OCI-LY7 (cell line): ENCODE measurements at regions not wholly inside any gene's neighbourhood (a gene's known extent, or its start where the extent isn't known, plus 50 kb on each side); places are given as distances from the start of the nearest gene placed in this dataset.

Experiments used
- BruUV-seq: library from RNA; stranded (reverse); fragments of 400-500 nt; replicated peaks from 2 replicates; lab custom pipeline; 2021; lab: Mats Ljungman, UMichigan
- CTCF ChIA-PET: fragments of 300-600 bp; sonication (Branson Sonifier 250); formaldehyde crosslinking; loops from one replicate; lab custom pipeline; 2022; ENCODE audit warnings: antibody characterized with exemption; ENCODE audit not compliant: unreplicated experiment; lab: Charles Lee
- POLR2A ChIA-PET: fragments of 300-600 bp; sonication (Branson Sonifier 250); formaldehyde crosslinking; loops from one replicate; lab custom pipeline; 2022; ENCODE audit warnings: antibody characterized with exemption; lab: Charles Lee
- DNase-seq: peaks from one replicate; pipeline ENCODE4 v3.0.0-alpha.2; 2015; ENCODE audit warnings: low spot score
- H2AFZ ChIP-seq: fragments of 200-600 bp; sonication (generic), shearing (Covaris generic); 2 replicates; pipeline ENCODE4 v1.6.1; 2014; ENCODE audit warnings: mild to moderate bottlenecking, antibody characterized with exemption, low read length, moderate library complexity
- H3K27ac ChIP-seq: fragments of 200-600 bp; sonication (generic); 2 replicates; pipeline ENCODE4 v1.5.1; 2014; ENCODE audit warnings: mixed run types, low read depth, mild to moderate bottlenecking, moderate library complexity, low read length, inconsistent platforms; ENCODE audit not compliant: poor library complexity, severe bottlenecking
- H3K36me3 ChIP-seq: fragments of 200-600 bp; sonication (generic); 2 replicates; pipeline ENCODE4 v1.6.1; 2014; ENCODE audit warnings: mild to moderate bottlenecking, antibody characterized with exemption, low read length, moderate library complexity, mixed read lengths; ENCODE audit not compliant: insufficient read depth
- H3K4me1 ChIP-seq: fragments of 200-600 bp; sonication (generic); 2 replicates; pipeline ENCODE4 v1.5.1; 2014; ENCODE audit warnings: mild to moderate bottlenecking, low read length; ENCODE audit not compliant: insufficient read depth, poor library complexity, severe bottlenecking
- H3K4me2 ChIP-seq: fragments of 200-600 bp; sonication (generic); 2 replicates; pipeline ENCODE4 v1.6.1; 2014; ENCODE audit warnings: mild to moderate bottlenecking, low read length
- H3K4me3 ChIP-seq: fragments of 200-600 bp; sonication (generic); 2 replicates; pipeline ENCODE4 v1.5.1; 2014; ENCODE audit warnings: mild to moderate bottlenecking, low read depth, low read length; ENCODE audit not compliant: poor library complexity, severe bottlenecking
- H3K79me2 ChIP-seq: fragments of 200-600 bp; sonication (generic); 2 replicates; pipeline ENCODE4 v1.6.1; 2016; ENCODE audit warnings: low read depth, mild to moderate bottlenecking, low read length, moderate library complexity, mixed read lengths; ENCODE audit not compliant: insufficient read depth
- H3K9me2 ChIP-seq: fragments of 200-600 bp; sonication (generic); 2 replicates; pipeline ENCODE4 v1.6.1; 2016; ENCODE audit warnings: mild to moderate bottlenecking, low read length, mixed read lengths; ENCODE audit not compliant: insufficient read depth
- H3K9me3 ChIP-seq: fragments of 200-600 bp; sonication (generic); 2 replicates; pipeline ENCODE4 v1.6.1; 2014; ENCODE audit warnings: mild to moderate bottlenecking, mixed run types, low read length, mixed read lengths
- H4K20me1 ChIP-seq: fragments of 200-600 bp; sonication (generic); 2 replicates; pipeline ENCODE4 v1.6.1; 2014; ENCODE audit warnings: mild to moderate bottlenecking, antibody characterized with exemption, low read length, moderate library complexity, mixed read lengths; ENCODE audit not compliant: insufficient read depth
- EZH2phosphoT487 ChIP-seq: fragments of 200-600 bp; sonication (generic); IDR thresholded peaks from 2 replicates; pipeline ENCODE4 v1.6.1; 2018; ENCODE audit warnings: low read depth, borderline replicate concordance, mild to moderate bottlenecking, mixed run types, antibody characterized with exemption, low read length, moderate library complexity, mixed read lengths
- intact Hi-C: fragments of 100-400 bp; cut with micrococcal nuclease; formaldehyde crosslinking; loops from one replicate; pipeline ENCODE4 v1.10.0; 2022; ENCODE audit not compliant: unreplicated experiment
- TF ChIP-seq, protein P1 (sequence below): fragments of 200-600 bp; sonication (generic); conservative IDR thresholded peaks from 2 replicates; pipeline ENCODE4 v1.5.1; 2014; ENCODE audit warnings: mild to moderate bottlenecking, antibody characterized with exemption, low read length, moderate library complexity, mixed read lengths

DNA sequence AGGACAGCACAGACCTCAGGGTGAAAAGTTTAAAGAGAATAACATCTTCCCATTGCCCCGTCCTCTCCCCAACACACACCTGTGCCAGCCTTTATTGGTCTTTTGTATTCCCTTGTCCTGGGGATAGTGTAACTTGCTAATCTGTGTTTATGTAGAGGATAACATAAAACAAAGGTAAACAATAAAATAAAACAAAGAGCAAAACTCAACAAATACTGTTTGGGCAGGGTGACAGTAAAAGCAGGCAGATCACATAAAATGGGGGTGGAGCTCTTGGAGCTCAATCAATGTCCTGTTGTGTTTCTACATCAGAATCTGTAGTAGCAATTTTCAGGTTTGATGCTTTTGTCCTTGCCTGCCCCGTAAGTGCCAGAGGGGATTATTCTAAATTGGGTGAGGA, 1939.7 kb downstream of the TP53TG3F start:
- no peak overlapping the region for H3K4me2 ChIP-seq
- intact Hi-C loops: no loop called here
- H3K4me3 ChIP-seq: no peak overlapping the region
- no peak overlapping the region for H2AFZ ChIP-seq
- no peaks in the 10 kb centered on the region for H3K4me1 ChIP-seq
- BruUV-seq: no TSS peak
- TF ChIP-seq EZH2phosphoT487: no peak
- TF ChIP-seq, protein P1, sequence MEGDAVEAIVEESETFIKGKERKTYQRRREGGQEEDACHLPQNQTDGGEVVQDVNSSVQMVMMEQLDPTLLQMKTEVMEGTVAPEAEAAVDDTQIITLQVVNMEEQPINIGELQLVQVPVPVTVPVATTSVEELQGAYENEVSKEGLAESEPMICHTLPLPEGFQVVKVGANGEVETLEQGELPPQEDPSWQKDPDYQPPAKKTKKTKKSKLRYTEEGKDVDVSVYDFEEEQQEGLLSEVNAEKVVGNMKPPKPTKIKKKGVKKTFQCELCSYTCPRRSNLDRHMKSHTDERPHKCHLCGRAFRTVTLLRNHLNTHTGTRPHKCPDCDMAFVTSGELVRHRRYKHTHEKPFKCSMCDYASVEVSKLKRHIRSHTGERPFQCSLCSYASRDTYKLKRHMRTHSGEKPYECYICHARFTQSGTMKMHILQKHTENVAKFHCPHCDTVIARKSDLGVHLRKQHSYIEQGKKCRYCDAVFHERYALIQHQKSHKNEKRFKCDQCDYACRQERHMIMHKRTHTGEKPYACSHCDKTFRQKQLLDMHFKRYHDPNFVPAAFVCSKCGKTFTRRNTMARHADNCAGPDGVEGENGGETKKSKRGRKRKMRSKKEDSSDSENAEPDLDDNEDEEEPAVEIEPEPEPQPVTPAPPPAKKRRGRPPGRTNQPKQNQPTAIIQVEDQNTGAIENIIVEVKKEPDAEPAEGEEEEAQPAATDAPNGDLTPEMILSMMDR: no peak
- H4K20me1 ChIP-seq: no peaks in the 10 kb centered on the region
- H3K9me2 ChIP-seq: no peaks in the 10 kb centered on the region
- ChIA-PET POLR2A (no interaction called here), CTCF (no interaction called here)
- H3K9me3 ChIP-seq: no peaks in the 10 kb centered on the region
- no peak overlapping the region for H3K27ac ChIP-seq
- H3K79me2 ChIP-seq: no peaks in the 10 kb centered on the region
- no peaks in the 10 kb centered on the region for H3K36me3 ChIP-seq
- no peak for DNase-seq

DNA sequence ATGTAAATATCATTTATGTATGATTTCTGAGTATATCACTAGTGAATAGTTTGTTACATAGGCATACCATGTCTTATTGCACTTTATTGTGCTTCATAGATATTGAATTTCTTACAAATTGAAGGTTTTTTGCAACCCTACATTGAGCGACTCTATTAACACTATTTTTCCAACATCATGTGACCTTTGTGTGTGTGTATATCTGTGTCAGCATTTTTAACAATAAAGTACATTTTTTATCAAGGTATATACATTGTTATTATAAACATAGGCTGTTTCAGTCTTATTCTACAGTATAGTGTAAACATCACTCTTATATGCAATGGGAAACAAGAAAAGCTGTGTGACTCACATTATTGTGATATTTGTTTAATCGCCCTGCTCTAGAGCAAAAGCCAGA, 1944.9 kb downstream of the TP53TG3F start:
- no peak overlapping the region for H3K4me2 ChIP-seq
- ChIA-PET POLR2A (no interaction called here), CTCF (no interaction called here)
- no peaks in the 10 kb centered on the region for H3K36me3 ChIP-seq
- H3K9me2 ChIP-seq: no peaks in the 10 kb centered on the region
- DNase-seq: no peak
- no peaks in the 10 kb centered on the region for H3K4me1 ChIP-seq
- intact Hi-C loops: no loop called here
- H3K79me2 ChIP-seq: no peaks in the 10 kb centered on the region
- TF ChIP-seq, protein P1: no peak
- TF ChIP-seq EZH2phosphoT487: no peak
- no peak overlapping the region for H2AFZ ChIP-seq
- no peaks in the 10 kb centered on the region for H4K20me1 ChIP-seq
- H3K4me3 ChIP-seq: no peak overlapping the region
- no peak overlapping the region for H3K27ac ChIP-seq
- BruUV-seq: no TSS peak
- H3K9me3 ChIP-seq: no peaks in the 10 kb centered on the region

DNA sequence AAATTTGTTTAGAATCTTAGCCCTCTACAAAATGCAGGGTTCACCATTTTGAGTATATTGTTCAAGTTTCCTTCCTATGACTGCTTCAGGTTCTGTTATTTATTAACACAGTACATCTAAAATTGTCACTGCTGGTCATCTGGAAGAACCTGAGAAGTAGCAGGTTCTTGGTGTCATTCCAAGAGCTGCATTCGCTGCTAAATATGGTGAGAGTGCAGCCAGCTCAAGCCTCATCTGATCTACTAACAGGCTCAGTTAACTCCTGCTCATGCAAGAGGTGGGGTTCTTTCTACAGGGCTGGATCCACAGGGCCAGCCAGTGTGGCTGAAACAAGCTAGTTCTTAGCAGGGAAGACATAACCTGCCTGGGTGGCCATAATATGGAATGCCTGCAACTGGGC, 1946.1 kb downstream of the TP53TG3F start:
- H3K4me3 ChIP-seq: no peak overlapping the region
- CTCF ChIA-PET: no interaction called here
- H3K79me2 ChIP-seq: no peaks in the 10 kb centered on the region
- no TSS peak for BruUV-seq
- no peak overlapping the region for H3K27ac ChIP-seq
- POLR2A ChIA-PET: no interaction called here
- no peaks in the 10 kb centered on the region for H3K9me2 ChIP-seq
- intact Hi-C loops: no loop called here
- no peak for TF ChIP-seq EZH2phosphoT487
- TF ChIP-seq, protein P1: no peak
- no peak for DNase-seq
- no peak overlapping the region for H2AFZ ChIP-seq
- H3K4me2 ChIP-seq: no peak overlapping the region
- H3K4me1 ChIP-seq: no peaks in the 10 kb centered on the region
- H4K20me1 ChIP-seq: no peaks in the 10 kb centered on the region
- no peaks in the 10 kb centered on the region for H3K9me3 ChIP-seq
- H3K36me3 ChIP-seq: no peaks in the 10 kb centered on the region
